Activated T-cell treated with anti-CD3 and anti-CD28 coated beads, Interleukin-2, amount 50 U/mL, for 4 hours (primary cell): ENCODE measurements at regions not wholly inside any gene's neighbourhood (a gene's known extent, or its start where the extent isn't known, plus 50 kb on each side); places are given as distances from the start of the nearest gene placed in this dataset.
"Not testable (repeated sequence)": the region's sequence is repeated elsewhere in the genome, so short reads cannot be mapped to it uniquely, and the experiment has no call there.

Experiments used
- ATAC-seq, 2 donors: fragments of 200-7000 bp; cut with Tn5 transposase; one replicate each; pipeline ENCODE4 v1.10.0; 2021
- DNase-seq: peaks from one replicate; pipeline ENCODE4 v3.0.0-alpha.2; 2020
- H3K27me3 Mint-ChIP-seq: one replicate; pipeline ENCODE4 v1.8.0; 2021; ENCODE audit warnings: low read depth, mixed read lengths
- H3K36me3 Mint-ChIP-seq: one replicate; pipeline ENCODE4 v1.8.0; 2022; ENCODE audit warnings: mixed read lengths; ENCODE audit not compliant: insufficient read depth
- H3K4me1 Mint-ChIP-seq: one replicate; pipeline ENCODE4 v1.8.0; 2021; ENCODE audit warnings: low read depth, mixed read lengths
- H3K4me3 Mint-ChIP-seq: one replicate; pipeline ENCODE4 v1.8.0; 2021; ENCODE audit warnings: mild to moderate bottlenecking, moderate library complexity, mixed read lengths
- H3K9me3 Mint-ChIP-seq: one replicate; pipeline ENCODE4 v1.8.0; 2021; ENCODE audit warnings: mixed read lengths

DNA sequence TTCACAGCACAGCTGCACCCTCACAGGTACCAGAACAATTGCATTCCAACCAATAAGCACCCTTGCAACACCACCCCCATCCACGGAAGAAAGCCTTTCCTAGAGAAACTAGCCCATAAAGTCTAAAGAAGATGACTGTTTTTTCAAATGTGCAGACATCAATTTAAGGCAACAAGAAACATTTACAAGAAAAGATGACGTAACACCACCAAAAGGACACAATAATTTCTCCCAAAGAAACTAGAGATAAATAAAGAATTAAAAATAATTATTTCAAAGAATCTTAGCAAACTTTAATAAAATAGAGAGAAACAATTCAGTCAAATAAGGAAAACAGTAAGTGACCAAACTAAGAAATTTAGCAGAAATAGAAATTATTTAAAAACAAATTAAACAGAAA lies 352.3 kb upstream of the ATXN7L3B start:
- Mint-ChIP-seq H3K9me3 (no peaks in the 10 kb centered on the region), H3K36me3 (no peaks in the 10 kb centered on the region), H3K4me1 (no peaks in the 10 kb centered on the region), H3K27me3 (no peaks in the 10 kb centered on the region), H3K4me3 (no peak overlapping the region)
- DNase-seq (no peak), ATAC-seq (no peak)

DNA sequence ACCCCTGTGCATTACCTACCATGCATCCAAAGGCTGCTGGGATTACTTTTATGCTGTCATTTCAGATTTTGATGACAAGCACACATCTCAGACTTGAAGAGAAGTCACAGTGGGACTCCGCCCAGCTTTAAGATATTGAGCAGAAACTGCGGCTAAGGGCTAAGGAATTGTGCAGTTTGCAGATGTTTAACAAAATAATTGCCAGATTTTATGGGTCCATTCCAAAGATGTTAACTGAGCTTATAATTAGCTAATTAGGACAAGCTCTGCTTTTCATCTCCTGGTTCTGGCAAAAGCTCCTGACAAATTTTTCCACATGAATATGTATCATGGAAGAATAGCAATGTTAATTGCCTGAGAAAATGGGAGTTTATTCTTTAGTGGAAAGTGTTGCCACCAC lies 344.4 kb upstream of the ATXN7L3B start:
- ATAC-seq (no peak), DNase-seq (no peak)
- no peaks in the 10 kb centered on the region for H3K36me3 Mint-ChIP-seq
- no peaks in the 10 kb centered on the region for H3K9me3 Mint-ChIP-seq
- no peaks in the 10 kb centered on the region for H3K4me1 Mint-ChIP-seq
- no peaks in the 10 kb centered on the region for H3K27me3 Mint-ChIP-seq
- no peak overlapping the region for H3K4me3 Mint-ChIP-seq

DNA sequence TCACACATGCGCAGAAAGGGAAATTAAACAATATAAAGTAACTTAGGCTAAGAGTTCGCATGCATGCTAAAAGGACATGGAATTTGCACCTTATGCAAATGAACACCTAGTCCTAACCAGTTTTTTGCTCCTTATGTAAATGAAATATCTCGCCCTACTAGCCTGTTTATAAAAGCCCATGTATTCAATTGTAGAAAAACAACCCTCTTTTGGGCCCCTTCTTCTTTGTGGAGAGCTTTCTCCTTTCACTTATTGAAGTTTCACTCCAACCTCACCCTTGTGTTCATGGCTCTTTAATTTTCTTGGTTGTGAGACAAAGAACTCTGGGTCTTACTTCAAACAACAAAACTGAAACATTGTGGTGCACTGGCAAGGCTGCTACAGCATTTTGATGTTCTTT lies 333.4 kb upstream of the ATXN7L3B start:
- H3K36me3 Mint-ChIP-seq, result no peaks in the 10 kb centered on the region
- H3K4me1 Mint-ChIP-seq, result no peaks in the 10 kb centered on the region
- ATAC-seq (no peak), DNase-seq (no peak)
- peaks cover 16% of the 10 kb centered on the region for H3K9me3 Mint-ChIP-seq
- H3K27me3 Mint-ChIP-seq, result no peaks in the 10 kb centered on the region
- no peak overlapping the region for H3K4me3 Mint-ChIP-seq

DNA sequence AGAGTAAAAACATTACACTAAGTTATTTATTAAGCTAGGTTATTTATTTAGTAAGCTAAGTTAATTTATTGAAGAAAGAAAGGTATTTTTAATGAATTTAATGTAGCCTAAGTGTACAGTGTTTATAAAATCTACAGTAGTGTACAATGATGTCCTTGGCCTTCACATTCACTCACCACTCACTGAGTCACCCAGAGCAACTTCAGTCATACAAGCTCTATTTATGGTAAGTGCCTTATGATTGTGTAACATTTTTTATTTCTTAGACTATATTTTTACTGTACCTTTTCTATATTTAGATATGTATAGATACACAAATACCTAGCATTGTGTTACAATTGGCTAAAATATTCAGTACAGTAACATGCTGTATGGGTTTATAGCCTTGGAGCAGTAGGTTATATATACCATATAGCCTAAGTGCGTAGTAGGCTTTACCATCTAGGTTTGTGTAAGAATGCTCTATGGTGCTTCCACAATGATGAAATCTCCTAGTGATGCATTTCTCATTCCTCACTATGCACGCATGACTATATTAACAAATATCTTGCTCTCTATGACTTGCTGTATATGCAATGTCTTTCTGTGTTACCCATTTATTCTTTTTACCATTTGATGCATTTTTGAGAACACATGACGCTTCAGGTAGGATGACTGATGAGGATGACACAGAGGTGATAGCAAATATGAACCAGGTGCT lies 309.6 kb upstream of the ATXN7L3B start:
- no peaks in the 10 kb centered on the region for H3K36me3 Mint-ChIP-seq
- no peak for ATAC-seq

DNA sequence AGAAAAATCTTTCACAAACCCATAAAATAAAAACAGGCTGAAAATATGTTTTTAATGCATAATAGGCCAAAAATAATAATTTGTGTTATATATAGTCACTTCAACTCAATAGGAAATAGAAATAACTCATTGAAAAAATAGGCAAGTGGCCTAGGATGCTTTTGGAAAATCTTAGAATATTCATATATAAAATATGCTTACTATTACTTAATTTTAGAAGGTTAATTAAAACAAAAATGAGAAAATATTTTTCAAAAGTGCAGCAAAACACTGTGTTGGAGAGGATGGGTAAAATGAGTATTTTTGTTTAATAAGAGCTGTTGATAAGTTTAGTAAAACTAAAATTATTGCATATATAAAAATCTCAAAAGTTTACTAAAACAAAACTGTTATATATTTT lies 308.0 kb upstream of the ATXN7L3B start:
- H3K9me3 Mint-ChIP-seq, result peaks cover 3% of the 10 kb centered on the region
- no peak overlapping the region for H3K4me3 Mint-ChIP-seq
- H3K36me3 Mint-ChIP-seq, result no peaks in the 10 kb centered on the region
- no peak for DNase-seq
- no peaks in the 10 kb centered on the region for H3K4me1 Mint-ChIP-seq
- ATAC-seq, result no peak
- H3K27me3 Mint-ChIP-seq, result no peaks in the 10 kb centered on the region

More for the DNA sequence above, 309.6 kb upstream of the ATXN7L3B start:
- Mint-ChIP-seq H3K9me3 (no peaks in the 10 kb centered on the region), H3K4me3 (no peak overlapping the region), H3K4me1 (no peaks in the 10 kb centered on the region), H3K27me3 (no peaks in the 10 kb centered on the region)
- no peak for DNase-seq

DNA sequence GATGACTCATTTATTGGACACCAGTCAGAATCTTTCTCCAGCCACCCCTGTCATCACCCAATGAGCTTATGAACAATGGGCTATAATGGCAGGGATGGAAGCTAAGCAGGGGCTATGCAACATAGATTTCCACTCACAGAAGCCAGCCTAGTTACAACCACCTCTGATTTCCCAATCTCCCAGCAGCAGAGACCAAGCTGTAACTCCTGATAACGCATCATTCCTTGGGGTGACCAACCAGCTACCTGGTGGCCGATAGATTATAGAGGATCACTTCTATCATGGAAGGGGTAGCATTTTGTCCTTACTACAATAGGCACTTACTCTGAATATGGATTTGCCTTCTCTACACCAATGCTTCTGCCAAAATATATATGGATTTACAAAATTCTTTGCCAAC lies 302.3 kb upstream of the ATXN7L3B start:
- Mint-ChIP-seq H3K36me3 (no peaks in the 10 kb centered on the region), H3K9me3 (peaks cover 14% of the 10 kb centered on the region), H3K27me3 (no peaks in the 10 kb centered on the region), H3K4me1 (no peaks in the 10 kb centered on the region), H3K4me3 (no peak overlapping the region)
- no peak for DNase-seq
- ATAC-seq, result no peak

DNA sequence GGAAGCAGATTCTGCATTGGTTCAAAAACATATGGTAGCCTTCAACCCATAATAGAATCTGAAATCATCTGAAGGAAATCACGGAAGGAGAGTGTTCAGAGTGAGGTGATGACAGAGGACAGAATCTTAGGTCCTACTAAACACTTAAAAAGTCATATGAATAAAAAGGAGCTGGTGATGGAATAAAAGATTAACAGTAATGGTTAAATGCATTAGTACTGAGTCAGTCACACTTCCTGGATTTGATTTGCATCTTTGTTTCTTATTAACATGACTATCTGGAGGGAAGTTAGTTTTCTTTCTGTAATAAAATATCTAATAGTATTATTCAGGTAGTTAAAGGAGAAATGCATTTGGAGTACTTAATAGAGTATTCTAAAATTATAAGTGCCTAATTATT lies 296.3 kb upstream of the ATXN7L3B start:
- no peaks in the 10 kb centered on the region for H3K27me3 Mint-ChIP-seq
- no peaks in the 10 kb centered on the region for H3K4me1 Mint-ChIP-seq
- no peaks in the 10 kb centered on the region for H3K36me3 Mint-ChIP-seq
- peaks cover 15% of the 10 kb centered on the region for H3K9me3 Mint-ChIP-seq
- DNase-seq, result no peak
- no peak for ATAC-seq
- no peak overlapping the region for H3K4me3 Mint-ChIP-seq

DNA sequence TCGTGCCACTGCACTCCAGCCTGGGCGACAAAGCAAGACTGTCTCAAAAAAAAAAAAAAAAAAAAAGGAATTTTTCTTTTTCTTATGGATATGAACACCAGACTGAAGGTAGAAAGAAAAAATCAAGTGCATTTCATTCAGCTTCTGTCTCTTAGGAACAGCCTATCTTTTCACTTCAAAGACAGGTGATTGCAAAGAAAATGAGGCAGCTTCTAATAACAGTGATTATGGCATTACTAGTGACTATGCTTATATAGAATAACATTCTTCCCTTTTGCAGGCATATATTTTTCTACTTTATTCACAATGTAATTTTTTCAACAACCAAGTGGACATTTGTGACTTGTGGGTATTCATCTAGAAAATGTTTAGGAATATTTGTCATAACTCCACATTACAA lies 295.5 kb upstream of the ATXN7L3B start:
- no peaks in the 10 kb centered on the region for H3K36me3 Mint-ChIP-seq
- H3K9me3 Mint-ChIP-seq, result peaks cover 17% of the 10 kb centered on the region

DNA sequence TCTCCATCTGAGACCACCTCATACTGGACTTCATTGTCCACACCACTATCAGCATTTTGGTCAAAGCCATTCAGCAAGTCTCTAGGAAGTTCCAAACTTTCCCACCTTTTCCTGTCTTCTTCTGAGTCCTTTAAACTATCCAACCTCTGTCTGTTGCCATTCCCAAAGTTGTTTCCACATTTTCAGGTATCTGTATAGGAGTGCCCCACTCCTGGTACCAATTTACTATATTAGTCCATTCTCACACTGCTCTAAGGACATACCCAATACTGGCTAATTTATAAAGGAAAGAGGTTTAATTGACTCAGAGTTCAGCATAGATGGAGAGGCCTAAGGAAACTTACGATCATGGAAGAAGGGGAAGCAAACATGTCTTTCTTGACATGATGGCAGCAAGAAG lies 292.2 kb upstream of the ATXN7L3B start:
- H3K9me3 Mint-ChIP-seq, result peaks cover 9% of the 10 kb centered on the region
- no peak for DNase-seq
- no peaks in the 10 kb centered on the region for H3K36me3 Mint-ChIP-seq
- no peaks in the 10 kb centered on the region for H3K4me1 Mint-ChIP-seq
- no peak overlapping the region for H3K4me3 Mint-ChIP-seq
- no peaks in the 10 kb centered on the region for H3K27me3 Mint-ChIP-seq
- ATAC-seq, result no peak

More for the DNA sequence above, 295.5 kb upstream of the ATXN7L3B start:
- DNase-seq (no peak), ATAC-seq (no peak)
- Mint-ChIP-seq H3K4me1 (no peaks in the 10 kb centered on the region), H3K4me3 (no peak overlapping the region), H3K27me3 (no peaks in the 10 kb centered on the region)

DNA sequence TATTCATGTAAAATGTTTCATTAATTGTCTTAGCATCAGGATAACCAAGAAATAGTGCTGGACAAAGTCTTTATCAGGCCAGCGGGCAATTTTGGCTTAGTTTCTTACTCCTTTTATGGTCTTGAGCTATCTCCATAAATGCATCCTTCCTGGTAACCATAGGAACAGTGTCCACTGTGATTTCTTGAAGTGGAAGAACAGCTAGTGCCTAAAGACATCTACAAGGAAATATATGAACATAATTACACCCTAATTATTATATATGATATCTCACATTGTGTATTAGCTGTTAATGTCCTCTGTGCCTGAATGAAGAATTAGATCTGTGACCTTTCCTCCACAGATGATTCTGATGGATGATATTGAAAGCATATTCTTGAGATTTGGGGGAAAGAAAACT lies 286.7 kb upstream of the ATXN7L3B start:
- Mint-ChIP-seq H3K36me3 (no peaks in the 10 kb centered on the region), H3K9me3 (peaks cover 13% of the 10 kb centered on the region), H3K4me3 (no peak overlapping the region), H3K27me3 (no peaks in the 10 kb centered on the region), H3K4me1 (no peaks in the 10 kb centered on the region)
- ATAC-seq (no peak), DNase-seq (no peak)

DNA sequence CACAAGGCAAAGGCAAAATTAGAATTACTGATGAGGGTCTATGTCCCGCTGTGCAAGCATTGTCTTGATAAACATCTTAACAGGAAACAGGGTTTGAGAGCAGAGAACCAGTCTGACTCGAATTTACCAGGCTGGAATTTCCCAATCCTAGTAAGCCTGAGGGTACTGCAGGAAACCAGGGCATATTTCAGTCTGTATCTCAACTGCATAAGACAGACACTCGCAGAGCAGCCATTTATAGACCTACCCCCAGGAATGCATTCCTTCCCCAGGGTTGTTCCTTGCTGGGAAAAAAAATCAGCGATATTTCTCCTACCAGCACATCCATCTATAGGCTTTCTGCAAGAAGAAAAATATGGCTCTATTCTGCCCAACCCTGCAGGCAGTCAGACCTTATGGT lies 283.8 kb upstream of the ATXN7L3B start:
- H3K36me3 Mint-ChIP-seq, H3K4me1 Mint-ChIP-seq, DNase-seq, ATAC-seq, H3K4me3 Mint-ChIP-seq, H3K27me3 Mint-ChIP-seq: not testable (repeated sequence)
- peaks cover 13% of the 10 kb centered on the region for H3K9me3 Mint-ChIP-seq

DNA sequence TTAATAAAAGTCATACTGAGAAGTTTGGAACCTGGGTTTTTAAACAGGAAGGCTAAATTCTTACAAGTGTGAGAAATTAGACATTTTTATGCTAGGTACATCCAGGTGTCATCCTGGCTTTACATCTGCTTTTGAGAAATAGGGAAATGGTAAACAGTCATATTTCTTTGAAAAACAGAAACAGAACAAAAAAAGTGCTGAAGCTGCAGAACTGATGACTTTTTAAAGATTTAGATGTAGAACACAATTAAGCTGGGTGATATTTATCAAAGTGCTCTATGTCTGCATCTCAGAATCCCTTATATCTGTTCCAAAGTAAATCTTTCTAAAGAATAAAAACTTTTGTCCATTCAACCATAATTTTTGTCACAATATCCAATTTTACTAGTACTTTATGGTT lies 282.9 kb upstream of the ATXN7L3B start:
- Mint-ChIP-seq H3K9me3 (peaks cover 13% of the 10 kb centered on the region), H3K4me3 (no peak overlapping the region), H3K36me3 (no peaks in the 10 kb centered on the region), H3K4me1 (no peaks in the 10 kb centered on the region), H3K27me3 (no peaks in the 10 kb centered on the region)
- no peak for ATAC-seq
- DNase-seq, result no peak

DNA sequence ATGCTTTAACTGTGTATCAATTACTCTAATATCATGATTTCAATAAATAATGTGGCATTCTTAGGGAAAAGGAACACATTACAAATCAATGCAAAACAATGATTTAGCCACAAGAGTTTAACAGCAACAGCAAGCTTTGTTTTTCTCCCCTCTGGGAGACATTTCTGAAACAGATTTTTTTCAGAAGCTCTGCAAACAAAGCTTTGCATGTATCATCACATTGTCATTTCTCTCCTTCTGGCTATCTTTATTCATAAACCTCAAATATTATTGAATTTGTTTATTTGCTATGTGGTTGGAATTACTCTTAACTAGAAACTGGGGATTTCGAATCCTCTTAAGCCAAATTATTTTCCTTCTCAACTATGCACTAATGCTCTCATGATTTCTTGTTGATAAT lies 278.4 kb upstream of the ATXN7L3B start:
- Mint-ChIP-seq H3K27me3 (no peaks in the 10 kb centered on the region), H3K36me3 (no peaks in the 10 kb centered on the region), H3K9me3 (peaks cover 4% of the 10 kb centered on the region), H3K4me1 (no peaks in the 10 kb centered on the region), H3K4me3 (no peak overlapping the region)
- ATAC-seq (no peak), DNase-seq (no peak)

DNA sequence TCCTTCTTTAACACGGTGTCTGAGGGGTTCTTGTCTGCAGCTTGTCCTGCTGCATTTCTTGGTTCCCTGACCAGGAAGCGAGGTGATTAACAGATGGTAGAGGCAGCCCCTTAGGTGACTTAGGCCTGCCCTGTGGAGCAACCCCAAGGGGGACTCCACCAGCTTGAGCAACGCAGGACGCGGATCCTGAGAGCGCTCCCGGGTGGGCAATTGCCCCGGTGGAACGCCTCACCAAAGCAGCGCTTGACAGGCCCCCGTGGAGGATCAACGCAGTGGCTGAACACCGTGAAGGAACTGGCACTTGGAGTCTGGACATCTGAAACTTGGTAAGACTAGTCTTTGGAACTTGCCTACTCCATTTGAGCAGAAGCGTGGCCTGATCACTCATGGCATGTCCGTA lies 272.9 kb upstream of the ATXN7L3B start:
- Mint-ChIP-seq H3K36me3 (no peaks in the 10 kb centered on the region), H3K4me3 (no peak overlapping the region), H3K27me3 (no peaks in the 10 kb centered on the region), H3K9me3 (no peaks in the 10 kb centered on the region), H3K4me1 (no peaks in the 10 kb centered on the region)
- no peak for DNase-seq
- ATAC-seq, result no peak

DNA sequence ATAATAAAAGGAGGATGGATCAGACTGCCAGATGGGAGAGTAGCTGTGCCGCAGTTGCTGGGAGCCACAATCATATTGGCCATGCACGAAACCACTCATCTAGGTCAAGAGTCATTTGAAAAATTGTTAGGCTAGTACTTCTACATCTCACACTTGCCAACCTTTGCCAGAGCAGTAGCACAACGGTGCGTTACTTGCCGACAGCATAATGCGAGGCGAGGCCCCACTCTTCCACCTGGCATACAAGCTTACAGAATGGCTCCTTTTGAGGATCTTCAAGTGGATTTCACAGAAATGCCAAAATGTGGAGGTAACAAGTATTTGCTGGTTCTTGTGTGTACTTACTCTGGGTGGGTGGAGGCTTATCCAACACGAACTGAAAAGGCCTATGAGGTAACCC lies 268.3 kb upstream of the ATXN7L3B start:
- H3K4me1 Mint-ChIP-seq, H3K36me3 Mint-ChIP-seq, DNase-seq, H3K4me3 Mint-ChIP-seq, ATAC-seq, H3K27me3 Mint-ChIP-seq, H3K9me3 Mint-ChIP-seq: not testable (repeated sequence)
